WERI-Rb-1 (cell line): ENCODE measurements at regions not wholly inside any gene's neighbourhood (a gene's known extent, or its start where the extent isn't known, plus 50 kb on each side); places are given as distances from the start of the nearest gene placed in this dataset.
"Not testable (repeated sequence)": the region's sequence is repeated elsewhere in the genome, so short reads cannot be mapped to it uniquely, and the experiment has no call there.

Source experiments
- DNase-seq: peaks from one replicate; pipeline ENCODE4 v3.0.0-alpha.2; 2020
- H3K27ac ChIP-seq: fragments of 250-450 bp; sonication (Bioruptor Pico); 2 replicates; pipeline ENCODE4 v1.5.1; 2020; ENCODE audit warnings: mild to moderate bottlenecking, moderate library complexity
- H3K27me3 ChIP-seq: fragments of 250-450 bp; sonication (Bioruptor Pico); 2 replicates; pipeline ENCODE4 v1.5.1; 2021; ENCODE audit warnings: mild to moderate bottlenecking, low read depth, moderate library complexity; ENCODE audit not compliant: insufficient read depth, severe bottlenecking
- H3K36me3 ChIP-seq: fragments of 250-450 bp; sonication (Bioruptor Pico); 2 replicates; pipeline ENCODE4 v1.5.1; 2020; ENCODE audit warnings: mild to moderate bottlenecking, moderate library complexity
- H3K4me3 ChIP-seq: 2 replicates; pipeline ENCODE4 v1.5.1; 2011; ENCODE audit warnings: low read depth, mild to moderate bottlenecking, control low read depth, low read length
- H3K9me3 ChIP-seq: fragments of 250-450 bp; sonication (Bioruptor Pico); 2 replicates; pipeline ENCODE4 v1.5.1; 2021; ENCODE audit warnings: mild to moderate bottlenecking, moderate library complexity; ENCODE audit not compliant: severe bottlenecking
- TF ChIP-seq, protein P1 (sequence below): IDR thresholded peaks from 2 replicates; pipeline ENCODE4 v1.5.1; 2011; ENCODE audit warnings: low read depth, mild to moderate bottlenecking, control low read depth, inconsistent platforms, low read length

DNA sequence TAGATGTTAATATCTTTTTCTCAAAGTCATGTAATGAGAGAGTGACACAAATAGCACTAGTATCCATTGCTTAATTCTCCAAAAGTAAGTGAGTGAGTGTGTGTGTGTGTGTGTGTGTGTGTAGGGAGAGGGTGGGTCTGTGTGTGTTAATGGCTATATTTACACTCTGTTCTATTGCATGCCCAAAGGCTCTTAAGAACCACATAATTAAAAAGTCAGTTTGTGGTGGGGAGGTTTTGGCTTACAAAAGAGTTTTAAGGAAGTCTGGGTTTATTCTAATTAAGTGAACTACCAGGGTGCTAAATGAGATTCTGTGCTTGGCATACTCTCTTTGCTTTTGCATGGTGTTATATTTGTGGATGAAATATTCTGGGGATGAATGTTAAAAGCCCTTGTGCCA is 1897.6 kb upstream of the FLRT2 start:
- Histone ChIP-seq H3K36me3 (no peaks in the 10 kb centered on the region), H3K27ac (no peak overlapping the region), H3K4me3 (no peak overlapping the region), H3K27me3 (no peaks in the 10 kb centered on the region), H3K9me3 (no peaks in the 10 kb centered on the region)
- TF ChIP-seq, protein P1, sequence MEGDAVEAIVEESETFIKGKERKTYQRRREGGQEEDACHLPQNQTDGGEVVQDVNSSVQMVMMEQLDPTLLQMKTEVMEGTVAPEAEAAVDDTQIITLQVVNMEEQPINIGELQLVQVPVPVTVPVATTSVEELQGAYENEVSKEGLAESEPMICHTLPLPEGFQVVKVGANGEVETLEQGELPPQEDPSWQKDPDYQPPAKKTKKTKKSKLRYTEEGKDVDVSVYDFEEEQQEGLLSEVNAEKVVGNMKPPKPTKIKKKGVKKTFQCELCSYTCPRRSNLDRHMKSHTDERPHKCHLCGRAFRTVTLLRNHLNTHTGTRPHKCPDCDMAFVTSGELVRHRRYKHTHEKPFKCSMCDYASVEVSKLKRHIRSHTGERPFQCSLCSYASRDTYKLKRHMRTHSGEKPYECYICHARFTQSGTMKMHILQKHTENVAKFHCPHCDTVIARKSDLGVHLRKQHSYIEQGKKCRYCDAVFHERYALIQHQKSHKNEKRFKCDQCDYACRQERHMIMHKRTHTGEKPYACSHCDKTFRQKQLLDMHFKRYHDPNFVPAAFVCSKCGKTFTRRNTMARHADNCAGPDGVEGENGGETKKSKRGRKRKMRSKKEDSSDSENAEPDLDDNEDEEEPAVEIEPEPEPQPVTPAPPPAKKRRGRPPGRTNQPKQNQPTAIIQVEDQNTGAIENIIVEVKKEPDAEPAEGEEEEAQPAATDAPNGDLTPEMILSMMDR: no peak
- no peak for DNase-seq

DNA sequence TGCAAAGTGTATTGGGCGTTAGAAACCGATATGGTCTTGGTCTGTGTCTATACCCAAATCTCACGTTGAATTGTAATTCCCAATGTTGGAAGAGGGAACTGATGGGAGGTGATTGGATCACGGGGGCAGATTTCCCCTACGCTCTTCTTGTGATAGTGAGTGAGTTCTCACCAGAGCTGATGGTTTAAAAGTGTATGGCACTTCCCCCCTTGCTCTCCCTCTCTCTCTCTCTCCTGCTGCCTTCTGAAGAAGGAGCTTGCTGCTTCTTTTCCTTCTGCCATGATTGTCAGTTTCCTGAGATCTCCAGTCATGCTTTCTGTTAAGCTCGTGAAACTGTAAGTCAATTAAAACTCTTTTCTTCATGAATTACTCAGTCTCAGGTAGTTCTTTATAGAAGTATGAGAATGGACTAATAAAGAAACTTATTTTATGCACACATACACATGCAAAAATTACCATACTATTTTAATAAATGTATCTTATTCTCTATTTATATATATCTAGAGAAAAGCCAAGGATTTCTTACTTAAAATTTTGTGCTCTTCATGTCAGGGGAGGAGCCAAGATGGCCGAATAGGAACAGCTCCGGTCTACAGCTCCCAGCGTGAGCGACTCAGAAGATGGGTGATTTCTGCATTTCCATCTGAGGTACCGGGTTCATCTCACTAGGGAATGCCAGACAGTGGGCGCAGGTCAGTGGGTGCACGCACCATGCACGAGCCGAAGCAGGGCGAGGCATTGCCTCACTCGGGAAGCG is 1891.0 kb upstream of the FLRT2 start:
- TF ChIP-seq, protein P1: no peak
- Histone ChIP-seq H3K36me3 (no peaks in the 10 kb centered on the region), H3K27me3 (no peaks in the 10 kb centered on the region), H3K9me3 (no peaks in the 10 kb centered on the region), H3K27ac (no peak overlapping the region), H3K4me3 (no peak overlapping the region)
- DNase-seq: no peak

DNA sequence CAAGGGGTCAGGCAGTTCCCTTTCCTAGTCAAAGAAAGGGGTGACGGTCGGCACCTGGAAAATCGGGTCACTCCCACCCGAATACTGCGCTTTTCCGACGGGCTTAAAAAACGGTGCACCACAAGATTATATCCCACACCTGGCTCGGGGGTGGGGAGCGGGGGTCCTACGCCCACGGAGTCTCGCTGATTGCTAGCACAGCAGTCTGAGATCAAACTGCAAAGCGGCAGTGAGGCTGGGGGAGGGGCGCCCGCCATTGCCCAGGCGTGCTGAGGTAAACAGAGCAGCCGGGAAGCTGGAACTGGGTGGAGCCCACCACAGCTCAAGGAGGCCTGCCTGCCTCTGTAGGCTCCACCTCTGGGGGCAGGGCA is 1890.5 kb upstream of the FLRT2 start:
- H3K4me3 ChIP-seq, DNase-seq, H3K36me3 ChIP-seq, H3K27ac ChIP-seq, H3K9me3 ChIP-seq, H3K27me3 ChIP-seq: not testable (repeated sequence)

DNA sequence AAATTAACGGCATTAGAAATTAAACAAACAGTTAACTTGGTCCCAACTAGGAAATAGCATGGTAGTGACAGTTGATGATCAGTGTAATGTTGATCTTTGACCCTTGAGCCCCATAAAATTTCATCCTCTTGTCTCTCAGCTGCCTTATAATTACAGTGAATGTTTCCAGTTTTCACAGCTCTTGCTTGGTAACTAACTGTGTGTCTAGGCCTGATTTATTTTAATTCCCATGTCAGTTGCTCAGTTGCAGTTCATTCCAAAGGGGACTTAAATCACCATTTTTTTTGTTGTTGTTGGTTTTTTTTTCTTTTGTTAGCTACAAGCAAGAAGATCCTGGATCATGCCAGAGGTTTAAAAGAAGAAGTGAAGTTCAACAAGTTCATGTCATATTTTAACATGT is 1883.7 kb upstream of the FLRT2 start:
- no peaks in the 10 kb centered on the region for H3K27me3 ChIP-seq
- no peak overlapping the region for H3K4me3 ChIP-seq
- no peak overlapping the region for H3K27ac ChIP-seq
- DNase-seq: no peak
- no peaks in the 10 kb centered on the region for H3K36me3 ChIP-seq
- H3K9me3 ChIP-seq: no peaks in the 10 kb centered on the region
- TF ChIP-seq, protein P1: no peak

DNA sequence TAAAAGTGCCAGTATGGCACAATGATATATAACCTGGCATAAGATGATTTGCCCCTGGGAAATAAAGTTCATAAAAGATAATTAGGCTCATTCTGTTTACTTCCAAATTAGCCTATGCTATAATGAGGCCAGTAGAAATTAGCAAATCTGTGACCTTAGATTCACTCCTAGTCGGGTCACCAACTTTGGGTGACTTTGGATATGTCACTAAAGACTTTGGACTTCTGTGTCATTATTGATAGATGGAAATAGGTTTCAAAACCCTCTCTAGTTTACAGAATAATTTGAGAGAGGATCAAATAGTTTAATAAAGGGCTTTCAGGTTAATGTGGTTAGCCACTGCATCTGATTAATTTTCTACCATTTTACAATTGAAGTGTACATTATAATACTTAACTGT is 1869.3 kb upstream of the FLRT2 start:
- DNase-seq: no peak
- H3K27ac ChIP-seq: no peak overlapping the region

DNA sequence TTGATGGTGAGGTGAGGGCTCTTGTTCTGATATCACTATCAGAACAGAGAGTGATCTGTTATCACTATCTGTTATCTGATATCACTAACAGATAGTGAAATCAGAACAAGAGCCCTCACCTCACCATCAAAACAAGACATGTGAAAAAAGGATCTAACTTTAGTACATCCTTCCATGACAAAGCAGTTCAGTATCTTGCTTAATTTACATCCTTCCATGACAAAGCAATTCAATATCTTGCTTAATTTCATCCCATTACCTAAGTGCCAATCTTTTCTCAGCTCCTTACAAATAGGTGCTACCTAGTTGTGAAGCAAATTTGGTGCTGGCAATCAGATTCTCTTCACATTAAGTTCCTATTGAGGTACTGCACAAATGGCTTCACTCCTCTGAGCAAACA is 1865.6 kb upstream of the FLRT2 start:
- Histone ChIP-seq H3K9me3 (no peaks in the 10 kb centered on the region), H3K36me3 (no peaks in the 10 kb centered on the region), H3K4me3 (no peak overlapping the region), H3K27me3 (no peaks in the 10 kb centered on the region), H3K27ac (no peak overlapping the region)
- TF ChIP-seq, protein P1: no peak
- no peak for DNase-seq

More for the DNA sequence above, 1869.3 kb upstream of the FLRT2 start:
- H3K27me3 ChIP-seq: no peaks in the 10 kb centered on the region
- H3K36me3 ChIP-seq: no peaks in the 10 kb centered on the region
- no peaks in the 10 kb centered on the region for H3K9me3 ChIP-seq
- TF ChIP-seq, protein P1: no peak
- no peak overlapping the region for H3K4me3 ChIP-seq
